ENCODE measurements at regions not wholly inside any gene's neighbourhood (a gene's known extent, or its start where the extent isn't known, plus 50 kb on each side); places are given as distances from the start of the nearest gene placed in this dataset.
"Not testable (repeated sequence)": the region's sequence is repeated elsewhere in the genome, so short reads cannot be mapped to it uniquely, and the experiment has no call there.

GRCh38 chr1:70760154-70760553 is 287.5 kb downstream of the PTGER3 start:
- DNase-seq: no peak

DNA sequence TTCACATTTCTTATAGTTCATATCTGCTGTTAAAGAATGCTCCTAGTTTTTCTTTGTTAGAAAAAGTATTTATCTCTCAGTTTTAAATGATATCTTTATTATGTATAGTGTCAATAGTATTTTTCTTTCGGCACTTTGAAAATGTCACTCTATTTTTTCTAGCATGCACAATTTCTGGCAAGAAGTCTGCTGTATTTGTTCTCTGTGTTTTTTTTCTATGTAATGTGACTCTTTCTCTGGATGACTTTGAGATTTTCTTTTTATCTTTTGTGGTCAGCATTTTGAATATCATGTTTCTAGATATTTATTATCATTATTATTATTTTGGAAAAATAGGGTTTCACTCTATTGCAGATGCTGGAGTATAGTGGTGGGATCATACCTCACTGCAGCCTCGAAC is 285.2 kb downstream of the PTGER3 start:
- no peak for DNase-seq

GRCh38 chr1:70764747-70765146 is 282.9 kb downstream of the PTGER3 start:
- no peak for DNase-seq

GRCh38 chr1:70767377-70767776 is 280.2 kb downstream of the PTGER3 start:
- no peak for DNase-seq

DNA sequence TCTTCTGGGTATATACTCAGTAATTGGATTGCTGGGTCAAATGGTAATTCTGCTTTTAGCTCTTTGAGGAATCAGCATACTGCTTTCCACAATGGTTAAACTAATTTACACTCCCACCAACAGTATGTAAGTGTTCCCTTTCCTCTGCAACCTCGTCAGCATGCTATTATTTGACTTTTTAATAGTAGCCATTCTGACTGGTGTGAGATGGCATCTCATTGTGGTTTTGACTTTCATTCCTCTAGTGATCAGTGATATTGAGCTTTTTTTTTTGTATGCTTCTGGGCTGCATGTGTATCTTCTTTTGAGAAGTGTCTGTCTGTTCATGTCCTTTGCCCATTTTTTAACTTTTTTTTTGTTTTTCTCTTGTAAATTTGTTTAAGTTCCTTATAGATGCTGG is 279.4 kb downstream of the PTGER3 start:
- DNase-seq: no peak

GRCh38 chr1:70778056-70778762 is 269.4 kb downstream of the PTGER3 start:
- no peak for DNase-seq

DNA sequence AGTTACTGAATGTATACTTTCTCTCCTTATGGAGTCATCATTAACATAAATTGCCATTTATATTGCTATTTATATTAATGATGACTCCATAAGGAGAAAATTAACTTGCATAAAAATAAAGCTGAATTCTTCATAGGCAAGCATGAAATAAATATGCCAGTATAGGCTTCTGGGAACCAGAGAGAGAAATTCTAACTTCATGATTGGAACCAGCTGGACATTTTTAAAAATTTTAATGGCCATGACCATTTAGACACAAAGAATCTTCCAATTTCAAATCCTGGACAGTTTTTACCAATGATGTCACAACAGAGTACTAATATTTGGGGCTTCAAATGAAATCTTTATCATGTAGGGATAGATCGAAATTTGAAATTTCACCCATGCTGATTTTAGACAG is 268.7 kb downstream of the PTGER3 start:
- no peak for DNase-seq

DNA sequence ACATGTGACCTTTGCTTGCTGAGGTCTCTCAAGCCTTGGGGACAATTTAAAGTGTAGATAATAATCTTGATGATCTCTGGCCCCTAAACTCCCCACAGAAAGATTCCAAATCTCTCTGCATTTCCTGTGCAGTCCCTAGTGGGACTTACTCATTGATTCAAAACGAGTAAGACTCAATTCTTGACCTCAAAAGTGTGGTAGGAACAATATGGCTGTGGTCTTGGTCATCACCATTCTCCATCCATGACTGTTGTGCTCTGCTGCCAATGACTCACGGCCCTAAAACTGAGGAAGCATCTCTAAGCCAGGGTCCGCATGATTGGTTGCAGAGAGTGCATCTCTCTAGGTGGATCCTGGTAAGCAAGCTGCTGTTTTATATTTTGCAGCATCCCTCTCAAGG is 268.0 kb downstream of the PTGER3 start:
- DNase-seq: peak; percentile 81

GRCh38 chr1:70785287-70785686 is 262.3 kb downstream of the PTGER3 start:
- no peak for DNase-seq

DNA sequence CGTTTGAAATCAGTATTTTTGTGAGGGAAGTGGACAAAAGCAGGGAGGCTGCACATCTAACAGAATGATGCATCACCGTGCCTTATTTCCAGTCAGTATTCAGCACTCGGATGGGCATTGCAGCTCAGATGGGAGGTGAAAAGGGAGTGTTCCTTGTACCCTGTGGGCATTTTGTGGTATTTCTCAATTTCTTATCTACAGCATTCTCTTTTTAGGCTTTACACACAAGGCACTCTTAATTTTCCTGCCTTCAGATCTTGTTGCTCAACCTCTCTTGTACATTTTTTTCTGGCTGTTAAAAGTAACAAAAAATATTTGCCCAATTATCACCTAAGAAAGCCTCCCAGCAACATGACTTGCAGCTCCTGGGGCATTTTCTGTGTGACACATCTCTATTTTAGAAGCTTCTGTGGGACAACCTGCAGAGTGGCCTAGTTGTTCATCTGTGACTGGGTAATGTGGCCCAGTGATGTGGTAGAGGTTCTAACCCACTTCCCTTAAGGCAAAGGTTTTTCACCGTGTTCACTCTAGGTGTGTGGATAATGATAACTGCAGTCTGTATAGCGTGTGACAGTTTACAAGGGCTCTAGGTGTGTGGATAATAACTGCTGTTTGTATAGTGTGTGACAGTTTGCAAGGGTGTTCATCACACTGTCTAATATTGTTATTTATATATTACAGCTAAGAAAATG is 257.2 kb downstream of the PTGER3 start:
- DNase-seq: no peak

DNA sequence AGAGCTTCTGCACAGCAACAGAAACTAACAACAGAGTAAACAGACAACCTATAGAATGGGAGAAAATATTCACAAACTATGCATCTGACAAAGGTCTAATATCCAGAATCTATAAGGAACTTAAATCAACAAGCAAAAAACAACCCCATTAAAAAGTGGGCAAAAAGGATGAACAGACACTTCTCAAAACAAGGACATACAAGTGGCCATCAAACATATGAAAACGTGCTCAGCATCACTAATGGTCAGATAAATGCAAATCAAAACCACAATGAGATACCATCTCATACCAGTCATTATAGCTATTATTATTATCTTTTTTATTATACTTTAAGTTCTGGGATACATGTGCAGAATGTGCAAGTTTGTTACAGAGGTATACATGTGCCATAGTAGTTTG is 252.6 kb downstream of the PTGER3 start:
- not testable (repeated sequence) for DNase-seq

GRCh38 chr1:70796298-70796697 is 251.3 kb downstream of the PTGER3 start:
- DNase-seq: not testable (repeated sequence)

GRCh38 chr1:70802625-70803024 is 245.0 kb downstream of the PTGER3 start:
- DNase-seq: not testable (repeated sequence)

- DNase-seq: no peak
These were observed 242.0 kb downstream of the PTGER3 start for GRCh38 chr1:70805641-70806040.

DNA sequence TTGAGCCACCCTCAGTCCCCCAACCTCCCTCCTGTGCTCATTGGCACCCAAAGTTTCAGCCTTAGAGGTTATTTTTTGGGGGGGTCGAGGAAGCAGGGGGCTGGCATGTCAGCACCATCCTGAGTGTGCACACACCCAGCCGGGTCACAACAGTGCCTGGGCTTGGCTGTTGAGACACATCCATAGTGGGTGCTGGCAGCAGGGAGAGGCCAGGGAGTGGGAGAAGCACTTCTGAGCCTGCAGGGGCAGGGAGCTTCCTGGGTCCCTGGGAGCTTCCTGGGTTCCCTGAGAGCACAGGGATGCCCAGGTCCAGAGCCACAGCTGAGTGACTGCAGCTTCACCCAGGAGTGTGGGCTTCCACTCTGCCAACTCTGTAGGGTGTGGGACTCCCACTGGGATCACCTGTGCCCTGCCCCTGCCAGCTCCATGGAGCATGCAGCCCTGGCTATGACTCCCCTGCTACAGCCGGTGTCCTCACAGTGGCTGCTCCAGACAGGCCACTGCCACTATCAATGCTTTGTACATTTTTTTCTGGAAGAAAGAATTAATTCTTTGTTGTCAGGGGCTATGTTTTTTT is 240.4 kb downstream of the PTGER3 start:
- no peak for DNase-seq

DNA sequence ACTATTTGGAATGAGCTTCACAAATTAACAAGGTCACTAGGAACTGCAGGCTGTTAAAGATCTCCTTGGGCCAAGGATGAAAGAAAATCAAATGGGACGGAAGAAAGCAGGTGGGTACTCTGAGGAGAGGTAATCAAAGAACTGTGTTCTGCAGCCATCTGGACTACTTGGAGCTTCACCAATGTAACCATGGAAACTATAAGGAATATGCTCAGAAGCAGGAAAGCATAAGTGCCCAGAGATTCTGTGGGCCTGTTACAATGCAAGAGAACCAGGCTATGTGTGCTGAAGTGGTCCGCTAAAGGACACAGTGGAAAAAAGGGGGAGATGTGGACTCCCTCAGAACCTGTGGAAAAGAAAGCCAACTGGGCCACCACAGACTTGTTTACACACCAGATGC is 238.5 kb downstream of the PTGER3 start:
- no peak for DNase-seq

DNA sequence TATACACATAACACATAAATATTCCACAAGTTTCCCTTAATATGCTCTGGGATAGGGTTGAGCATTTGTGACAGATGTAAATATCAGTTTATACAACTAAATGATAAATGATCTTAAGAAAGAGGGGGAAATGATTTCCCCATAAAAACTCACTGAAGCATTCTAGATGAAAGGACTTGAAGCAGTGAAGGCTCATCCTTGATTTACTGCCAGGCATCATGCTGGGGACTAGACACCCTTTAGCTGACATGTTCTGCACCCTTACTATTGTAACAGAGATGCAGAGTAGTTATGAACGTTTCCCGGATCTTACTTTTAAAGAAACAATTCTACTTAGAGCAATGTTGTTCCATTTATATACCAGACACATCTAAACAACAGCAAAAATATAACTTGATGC is 235.8 kb downstream of the PTGER3 start:
- DNase-seq: no peak

- no peak for DNase-seq
These were observed 235.0 kb downstream of the PTGER3 start for GRCh38 chr1:70812442-70813109.

- DNase-seq: no peak
These were observed 229.2 kb downstream of the PTGER3 start for GRCh38 chr1:70818401-70818800.

DNA sequence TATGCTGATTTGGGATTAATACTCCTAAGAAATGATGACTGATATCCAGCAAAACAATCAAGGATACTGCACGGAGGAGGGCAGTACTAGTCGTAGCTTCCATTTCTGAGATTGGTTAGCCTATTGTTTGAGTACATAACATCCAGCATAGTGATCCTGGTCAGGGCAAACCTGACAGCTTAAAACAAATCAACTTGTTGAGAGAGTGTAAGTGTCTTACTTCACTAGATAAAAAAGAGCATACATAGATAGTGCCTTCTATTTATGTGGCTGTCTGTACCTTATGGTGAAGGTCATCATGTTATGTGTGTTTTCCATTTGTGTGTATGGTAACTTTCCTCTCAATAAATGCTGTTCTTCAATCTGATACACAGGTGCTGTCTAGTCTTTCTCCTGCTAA is 228.4 kb downstream of the PTGER3 start:
- DNase-seq: no peak

GRCh38 chr1:70819785-70820184 is 227.8 kb downstream of the PTGER3 start:
- no peak for DNase-seq

DNA sequence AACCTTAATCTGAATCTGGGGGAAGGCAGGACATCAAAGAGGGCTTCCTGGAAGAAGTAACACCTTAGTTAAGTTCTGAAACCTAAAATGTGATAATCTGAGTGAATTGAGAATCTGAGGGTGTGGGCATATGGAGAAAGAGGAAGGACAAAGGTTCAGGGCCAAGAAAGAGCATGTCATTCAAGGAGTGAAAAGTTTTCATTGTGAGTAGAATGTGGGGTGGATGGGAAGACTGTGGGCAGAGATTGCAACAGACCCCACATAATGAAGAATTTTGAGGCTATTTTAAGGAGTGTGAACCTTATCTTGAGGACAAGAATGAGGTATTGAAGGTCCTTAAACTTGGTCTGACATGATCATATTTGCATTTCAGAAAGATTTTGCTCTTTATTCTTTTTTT is 227.2 kb downstream of the PTGER3 start:
- no peak for DNase-seq

GRCh38 chr1:70820995-70821394 is 226.6 kb downstream of the PTGER3 start:
- no peak for DNase-seq

DNA sequence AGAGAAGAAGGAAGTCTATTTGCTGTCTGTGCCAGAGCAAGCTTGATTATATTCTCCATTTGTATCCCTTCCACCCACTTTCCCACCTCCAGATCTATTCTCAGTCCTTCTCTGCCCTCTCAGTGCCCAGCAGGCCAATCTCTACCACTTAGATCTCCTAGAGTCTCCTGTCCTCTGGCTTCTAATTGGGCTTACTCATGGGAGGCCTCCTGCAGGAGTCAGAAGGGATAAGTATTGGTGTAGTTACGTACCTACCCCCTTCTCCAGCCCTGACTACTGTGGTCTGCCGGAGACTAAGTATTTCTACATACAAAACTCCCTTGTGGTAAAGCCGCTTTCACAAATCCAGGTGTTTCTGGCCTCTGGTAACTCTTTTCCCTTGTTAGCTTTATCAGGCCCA is 221.2 kb downstream of the PTGER3 start:
- no peak for DNase-seq
